KMS-11 (cell line): ENCODE measurements at regions not wholly inside any gene's neighbourhood (a gene's known extent, or its start where the extent isn't known, plus 50 kb on each side); places are given as distances from the start of the nearest gene placed in this dataset.

Experiments used
- H2AFZ ChIP-seq: fragments of 200-600 bp; sonication (generic); 2 replicates; pipeline ENCODE4 v1.6.1; 2016; ENCODE audit warnings: antibody characterized with exemption, mixed run types, low read depth
- H3K27ac ChIP-seq: fragments of 200-600 bp; sonication (generic); 2 replicates; pipeline ENCODE4 v1.6.1; 2016; ENCODE audit warnings: mild to moderate bottlenecking, mixed run types
- H3K27me3 ChIP-seq: fragments of 200-600 bp; sonication (generic); 2 replicates; pipeline ENCODE4 v1.6.1; 2017; ENCODE audit warnings: mild to moderate bottlenecking, low read depth, mixed run types, moderate library complexity; ENCODE audit not compliant: insufficient read depth
- H3K36me3 ChIP-seq: fragments of 200-600 bp; sonication (generic); 2 replicates; pipeline ENCODE4 v1.6.1; 2017; ENCODE audit warnings: mild to moderate bottlenecking, mixed run types; ENCODE audit not compliant: insufficient read depth
- H3K4me1 ChIP-seq: fragments of 200-600 bp; sonication (generic); 2 replicates; pipeline ENCODE4 v1.6.1; 2016; ENCODE audit warnings: mild to moderate bottlenecking, low read depth, mixed run types; ENCODE audit not compliant: poor library complexity, severe bottlenecking
- H3K4me2 ChIP-seq: fragments of 200-600 bp; sonication (generic); 2 replicates; pipeline ENCODE4 v1.7.0; 2016; ENCODE audit warnings: mild to moderate bottlenecking, mixed run types
- H3K4me3 ChIP-seq: fragments of 200-600 bp; sonication (generic); IDR thresholded peaks from 2 replicates; pipeline ENCODE4 v1.6.1; 2017; ENCODE audit warnings: low read depth, low read length, mixed read lengths; ENCODE audit not compliant: insufficient read depth
- H3K79me2 ChIP-seq: fragments of 200-600 bp; sonication (generic); 2 replicates; pipeline ENCODE4 v1.6.1; 2016; ENCODE audit warnings: low read depth, mixed run types; ENCODE audit not compliant: insufficient read depth
- H3K9ac ChIP-seq: fragments of 200-600 bp; sonication (generic); 2 replicates; pipeline ENCODE4 v1.6.1; 2016; ENCODE audit warnings: mild to moderate bottlenecking, mixed run types
- H4K20me1 ChIP-seq: fragments of 200-600 bp; sonication (generic); 2 replicates; pipeline ENCODE4 v1.6.1; 2016; ENCODE audit warnings: mild to moderate bottlenecking, mixed run types; ENCODE audit not compliant: insufficient read depth
- TF ChIP-seq, protein P1 (sequence below): fragments of 200-600 bp; sonication (generic); conservative IDR thresholded peaks from 2 replicates; pipeline ENCODE4 v1.6.1; 2017; ENCODE audit warnings: low read depth, mild to moderate bottlenecking, antibody characterized with exemption, low read length, moderate library complexity, mixed read lengths

DNA sequence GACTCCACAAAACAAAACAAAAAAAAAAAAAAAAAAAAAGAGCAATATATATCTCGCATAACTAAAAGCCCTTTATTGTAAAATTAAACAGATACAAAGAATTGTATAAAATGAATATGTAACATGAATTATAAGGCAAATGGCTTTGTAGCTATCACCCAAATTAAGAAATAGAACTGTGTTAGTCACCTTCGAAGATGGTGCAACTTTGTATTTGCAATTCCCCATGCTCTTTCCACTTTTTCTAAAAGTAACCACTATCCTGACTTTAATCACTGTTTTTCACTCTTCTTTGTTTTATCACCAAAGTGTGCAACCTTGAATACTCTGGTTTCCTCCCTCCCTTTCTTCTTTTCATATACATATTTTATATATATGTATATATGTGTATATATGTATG, 57.1 kb upstream of the HTR2A start:
- TF ChIP-seq, protein P1, sequence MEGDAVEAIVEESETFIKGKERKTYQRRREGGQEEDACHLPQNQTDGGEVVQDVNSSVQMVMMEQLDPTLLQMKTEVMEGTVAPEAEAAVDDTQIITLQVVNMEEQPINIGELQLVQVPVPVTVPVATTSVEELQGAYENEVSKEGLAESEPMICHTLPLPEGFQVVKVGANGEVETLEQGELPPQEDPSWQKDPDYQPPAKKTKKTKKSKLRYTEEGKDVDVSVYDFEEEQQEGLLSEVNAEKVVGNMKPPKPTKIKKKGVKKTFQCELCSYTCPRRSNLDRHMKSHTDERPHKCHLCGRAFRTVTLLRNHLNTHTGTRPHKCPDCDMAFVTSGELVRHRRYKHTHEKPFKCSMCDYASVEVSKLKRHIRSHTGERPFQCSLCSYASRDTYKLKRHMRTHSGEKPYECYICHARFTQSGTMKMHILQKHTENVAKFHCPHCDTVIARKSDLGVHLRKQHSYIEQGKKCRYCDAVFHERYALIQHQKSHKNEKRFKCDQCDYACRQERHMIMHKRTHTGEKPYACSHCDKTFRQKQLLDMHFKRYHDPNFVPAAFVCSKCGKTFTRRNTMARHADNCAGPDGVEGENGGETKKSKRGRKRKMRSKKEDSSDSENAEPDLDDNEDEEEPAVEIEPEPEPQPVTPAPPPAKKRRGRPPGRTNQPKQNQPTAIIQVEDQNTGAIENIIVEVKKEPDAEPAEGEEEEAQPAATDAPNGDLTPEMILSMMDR, result no peak
- no peaks in the 10 kb centered on the region for H3K79me2 ChIP-seq
- H3K36me3 ChIP-seq, result no peaks in the 10 kb centered on the region
- H3K9ac ChIP-seq, result no peak overlapping the region
- H3K4me2 ChIP-seq, result no peak overlapping the region
- H3K4me3 ChIP-seq, result no peak overlapping the region
- H2AFZ ChIP-seq, result no peak overlapping the region
- no peak overlapping the region for H3K27ac ChIP-seq
- H4K20me1 ChIP-seq, result no peaks in the 10 kb centered on the region
- no peaks in the 10 kb centered on the region for H3K4me1 ChIP-seq
- no peaks in the 10 kb centered on the region for H3K27me3 ChIP-seq

DNA sequence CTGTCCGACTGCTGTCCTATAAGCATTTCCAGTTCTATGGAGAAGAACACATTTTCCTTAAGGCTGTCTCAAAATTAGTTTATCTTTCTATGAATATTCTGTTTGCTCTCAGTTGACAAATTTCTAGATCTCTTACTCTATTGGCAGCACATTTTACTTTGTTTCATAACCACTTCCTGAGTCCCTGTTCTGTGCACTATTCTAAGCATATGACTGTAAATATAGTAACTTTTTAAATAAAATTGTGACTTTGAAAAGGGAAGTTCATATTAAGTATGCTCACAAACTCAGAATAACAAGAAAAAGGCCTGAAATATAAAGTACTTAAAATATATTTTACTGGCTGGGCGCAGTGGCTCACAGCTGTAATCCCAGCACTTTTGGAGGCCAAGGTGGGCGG, 56.5 kb upstream of the HTR2A start:
- H3K4me3 ChIP-seq, result no peak overlapping the region
- no peak overlapping the region for H2AFZ ChIP-seq
- H3K27me3 ChIP-seq, result no peaks in the 10 kb centered on the region
- TF ChIP-seq, protein P1, result no peak
- H3K9ac ChIP-seq, result no peak overlapping the region
- H3K27ac ChIP-seq, result no peak overlapping the region
- H3K4me1 ChIP-seq, result no peaks in the 10 kb centered on the region
- H3K79me2 ChIP-seq, result no peaks in the 10 kb centered on the region
- H4K20me1 ChIP-seq, result no peaks in the 10 kb centered on the region
- no peak overlapping the region for H3K4me2 ChIP-seq
- no peaks in the 10 kb centered on the region for H3K36me3 ChIP-seq

DNA sequence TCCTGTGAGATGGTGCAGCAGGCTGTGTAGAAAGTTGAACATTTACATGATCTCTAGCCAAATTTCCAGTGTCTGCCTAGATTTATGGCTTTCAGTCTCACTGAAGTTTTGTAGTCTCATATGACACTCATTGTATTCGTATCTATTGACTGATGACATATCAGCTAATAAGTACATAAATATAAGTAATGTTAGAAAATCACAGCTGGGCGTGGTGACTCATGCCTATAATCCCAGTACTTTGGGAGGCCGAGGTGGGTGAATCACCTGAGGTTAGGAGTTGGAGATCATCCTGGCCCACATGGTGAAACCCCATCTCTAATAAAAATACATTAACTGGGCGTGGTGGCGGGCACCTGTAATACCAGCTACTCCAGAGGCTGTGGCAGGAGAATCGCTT, 54.7 kb upstream of the HTR2A start:
- Histone ChIP-seq H3K27ac (no peak overlapping the region), H3K9ac (no peak overlapping the region), H3K27me3 (no peaks in the 10 kb centered on the region), H3K79me2 (no peaks in the 10 kb centered on the region), H4K20me1 (no peaks in the 10 kb centered on the region), H3K36me3 (no peaks in the 10 kb centered on the region), H3K4me3 (no peak overlapping the region), H3K4me1 (no peaks in the 10 kb centered on the region), H2AFZ (no peak overlapping the region), H3K4me2 (no peak overlapping the region)
- TF ChIP-seq, protein P1, result no peak

DNA sequence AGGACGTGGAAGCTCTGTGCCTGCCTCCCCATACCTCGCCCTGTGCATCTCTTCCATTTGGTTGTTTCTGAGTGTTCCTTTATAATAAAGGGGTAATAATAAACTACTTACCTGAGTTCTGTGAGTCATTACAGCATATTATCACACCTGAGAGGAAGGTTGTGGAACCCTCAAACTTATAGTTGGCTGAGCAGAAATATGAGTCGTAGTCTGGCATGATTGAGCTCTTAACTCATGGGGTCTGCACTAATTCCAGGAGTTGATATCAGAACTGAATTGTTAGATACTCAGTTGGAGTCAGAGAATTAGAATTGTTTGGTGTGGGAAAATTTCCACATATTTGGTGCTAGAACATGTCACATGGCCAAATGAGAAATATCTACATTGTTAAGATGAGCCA, 52.4 kb upstream of the HTR2A start:
- no peak overlapping the region for H3K4me3 ChIP-seq
- TF ChIP-seq, protein P1, result no peak
- no peaks in the 10 kb centered on the region for H3K27me3 ChIP-seq
- no peak overlapping the region for H2AFZ ChIP-seq
- H3K79me2 ChIP-seq, result no peaks in the 10 kb centered on the region
- H3K4me2 ChIP-seq, result no peak overlapping the region
- H3K27ac ChIP-seq, result no peak overlapping the region
- H3K4me1 ChIP-seq, result no peaks in the 10 kb centered on the region
- no peak overlapping the region for H3K9ac ChIP-seq
- no peaks in the 10 kb centered on the region for H4K20me1 ChIP-seq
- H3K36me3 ChIP-seq, result no peaks in the 10 kb centered on the region

DNA sequence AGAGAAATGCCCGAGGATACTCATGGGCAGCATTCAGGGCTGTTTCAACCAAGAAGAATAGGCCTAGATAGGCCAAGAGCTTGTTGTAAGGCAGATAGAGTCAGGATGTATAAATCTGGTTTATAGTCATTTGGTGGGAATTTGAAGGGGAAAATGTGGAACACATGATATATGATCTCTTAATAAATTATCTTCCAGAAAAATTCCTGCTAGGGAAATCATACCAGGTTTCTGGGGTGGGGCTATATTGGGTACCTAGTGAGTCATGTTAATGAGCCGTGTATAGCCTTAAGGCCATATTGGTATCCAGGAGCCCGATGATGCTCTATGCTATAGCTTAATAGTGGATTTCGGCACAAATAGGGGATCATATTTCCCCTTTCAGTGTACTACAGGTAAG, 51.5 kb upstream of the HTR2A start:
- H4K20me1 ChIP-seq, result no peaks in the 10 kb centered on the region
- H3K79me2 ChIP-seq, result no peaks in the 10 kb centered on the region
- no peaks in the 10 kb centered on the region for H3K36me3 ChIP-seq
- no peak overlapping the region for H3K27ac ChIP-seq
- H3K4me1 ChIP-seq, result no peaks in the 10 kb centered on the region
- H3K4me2 ChIP-seq, result no peak overlapping the region
- H3K4me3 ChIP-seq, result no peak overlapping the region
- no peak overlapping the region for H3K9ac ChIP-seq
- TF ChIP-seq, protein P1, result no peak
- no peaks in the 10 kb centered on the region for H3K27me3 ChIP-seq
- H2AFZ ChIP-seq, result no peak overlapping the region
